Activated CD4-positive, alpha-beta T cell treated with anti-CD3 and anti-CD28 coated beads for 36 hours (primary cell): ENCODE measurements at regions not wholly inside any gene's neighbourhood (a gene's known extent, or its start where the extent isn't known, plus 50 kb on each side); places are given as distances from the start of the nearest gene placed in this dataset.
"Not testable (repeated sequence)": the region's sequence is repeated elsewhere in the genome, so short reads cannot be mapped to it uniquely, and the experiment has no call there.

Source experiments
- ATAC-seq: fragments of 200-7000 bp; cut with Tn5 transposase; one replicate; pipeline ENCODE4 v1.10.0; 2021; ENCODE audit warnings: mild to moderate bottlenecking, moderate library complexity
- CTCF ChIA-PET: fragments of 350-600 bp; sonication (Branson Sonifier 250); formaldehyde crosslinking; loops from one replicate; lab custom pipeline; 2021; ENCODE audit warnings: antibody characterized with exemption; lab: Charles Lee
- POLR2A ChIA-PET: fragments of 350-600 bp; sonication (Branson Sonifier 250); formaldehyde crosslinking; loops from one replicate; lab custom pipeline; 2021; ENCODE audit warnings: antibody characterized with exemption, inconsistent platforms; lab: Charles Lee
- DNase-seq: peaks from one replicate; pipeline ENCODE4 v3.0.0-alpha.2; 2020
- H3K27ac Mint-ChIP-seq: one replicate; pipeline ENCODE4 v1.8.0; 2021; ENCODE audit warnings: mixed read lengths
- H3K27me3 Mint-ChIP-seq: one replicate; pipeline ENCODE4 v1.8.0; 2021; ENCODE audit warnings: mixed read lengths
- H3K36me3 Mint-ChIP-seq: one replicate; pipeline ENCODE4 v1.8.0; 2021; ENCODE audit warnings: low read depth, mixed read lengths
- H3K4me1 Mint-ChIP-seq: one replicate; pipeline ENCODE4 v1.8.0; 2021; ENCODE audit warnings: mixed read lengths
- H3K4me3 Mint-ChIP-seq: one replicate; pipeline ENCODE4 v1.8.0; 2021; ENCODE audit warnings: mild to moderate bottlenecking, moderate library complexity, mixed read lengths
- H3K9me3 Mint-ChIP-seq: one replicate; pipeline ENCODE4 v1.8.0; 2021; ENCODE audit warnings: low read depth, mixed read lengths
- intact Hi-C, 2 experiments: fragments of 100-400 bp; cut with DNase I in 1 of 2; cut with micrococcal nuclease in 1 of 2; formaldehyde crosslinking; loops; one replicate each; pipeline versions ENCODE4 v1.14.2 to v1.15.1; 2022 to 2024; cut with DNase I, micrococcal nuclease

DNA sequence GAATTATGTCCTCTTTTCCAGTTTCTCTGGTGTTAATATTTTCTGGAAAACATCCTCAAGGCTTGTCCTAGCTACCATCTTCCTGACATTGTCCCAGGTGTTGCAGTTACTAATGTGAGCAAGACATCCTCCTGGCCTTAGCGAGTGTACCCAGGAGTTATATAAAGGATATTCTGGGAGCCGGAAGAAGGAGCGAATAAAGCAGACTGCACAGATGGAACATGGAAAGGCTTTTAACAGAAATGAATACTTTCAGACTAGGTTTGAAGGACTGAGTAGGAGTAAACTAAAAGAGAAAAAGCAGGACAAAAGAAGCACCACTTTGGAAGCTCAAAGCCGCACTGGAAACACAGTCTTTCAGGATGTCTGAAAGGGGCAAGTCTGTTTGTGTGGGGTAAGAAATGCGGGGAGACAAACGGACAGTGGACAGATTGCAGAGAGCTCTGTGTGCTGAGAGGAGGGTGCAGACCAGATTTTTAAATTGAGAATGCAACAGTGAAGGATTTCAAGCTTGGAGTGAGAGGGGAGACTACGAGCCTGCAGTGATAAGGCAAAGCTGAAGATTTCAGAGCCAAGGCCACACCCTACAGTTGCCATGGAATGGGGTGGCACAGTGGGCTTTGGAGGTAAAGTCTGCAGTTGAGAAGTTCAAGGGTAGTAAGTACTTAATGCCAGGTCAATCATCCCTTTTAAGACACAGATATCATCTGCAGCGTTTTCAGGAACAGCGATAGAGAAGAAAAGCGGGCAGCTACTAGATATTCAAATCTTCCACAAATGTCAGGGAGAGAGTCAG lies 94.1 kb upstream of the TAF11L2 start:
- CTCF ChIA-PET: interaction anchor here (0.6 kb wide), 1 partner anchor 677 kb away, joined by 3 read pairs; no protein-coding TSS in a partner anchor
- POLR2A ChIA-PET: no interaction called here
- no peak overlapping the region for H3K4me3 Mint-ChIP-seq

DNA sequence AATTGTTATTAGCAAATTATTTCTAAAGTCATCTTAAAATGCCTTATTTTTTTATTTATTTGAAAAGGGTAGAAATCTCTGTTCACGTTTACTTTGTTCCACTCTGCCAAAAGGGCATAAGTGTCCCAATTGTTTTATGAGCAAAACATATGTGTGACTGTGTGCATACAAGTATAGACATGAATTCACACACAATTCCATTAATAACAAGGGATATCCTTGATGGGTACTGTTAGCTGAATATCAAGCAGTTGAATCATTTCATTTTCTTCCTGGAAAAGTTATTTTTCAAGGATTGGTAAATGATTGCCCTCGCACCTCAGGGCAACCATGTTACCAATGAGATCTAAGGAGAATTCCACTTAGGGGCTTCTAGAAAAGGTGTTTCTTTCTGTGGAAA lies 92.1 kb upstream of the TAF11L2 start:
- Mint-ChIP-seq H3K4me1 (no peaks in the 10 kb centered on the region), H3K27ac (no peak overlapping the region), H3K4me3 (no peak overlapping the region), H3K9me3 (no peaks in the 10 kb centered on the region), H3K27me3 (no peaks in the 10 kb centered on the region), H3K36me3 (no peaks in the 10 kb centered on the region)
- CTCF ChIA-PET: no interaction called here
- POLR2A ChIA-PET: no interaction called here
- intact Hi-C loops: no loop called here
- DNase-seq (no peak), ATAC-seq (no peak)

More for the DNA sequence above, 94.1 kb upstream of the TAF11L2 start:
- Mint-ChIP-seq H3K27ac (no peak overlapping the region), H3K4me1 (no peaks in the 10 kb centered on the region), H3K36me3 (no peaks in the 10 kb centered on the region), H3K27me3 (no peaks in the 10 kb centered on the region), H3K9me3 (no peaks in the 10 kb centered on the region)
- intact Hi-C loops: no loop called here
- DNase-seq (no peak), ATAC-seq (no peak)

DNA sequence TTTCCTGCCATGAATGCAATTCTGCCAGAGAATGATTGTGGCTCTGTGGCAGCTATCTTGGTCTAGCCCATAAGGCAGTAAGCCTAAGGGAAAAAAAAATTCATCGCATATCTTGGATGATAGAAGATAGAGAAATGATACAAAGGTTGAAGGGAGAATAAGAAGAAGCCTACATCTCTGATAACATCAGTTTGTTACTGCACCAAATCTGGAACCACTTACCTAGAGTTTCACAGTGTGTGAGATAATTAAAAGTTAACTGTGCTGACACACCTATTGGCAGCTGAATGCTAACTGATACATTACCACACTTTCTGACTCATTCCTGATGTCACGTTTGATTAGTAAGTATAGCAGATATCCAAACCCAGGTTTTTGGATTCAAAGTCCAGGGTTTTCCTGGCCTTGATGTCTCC lies 91.6 kb upstream of the TAF11L2 start:
- Mint-ChIP-seq H3K4me1 (no peaks in the 10 kb centered on the region), H3K9me3 (peaks cover 1% of the 10 kb centered on the region), H3K27me3 (no peaks in the 10 kb centered on the region), H3K27ac (no peak overlapping the region), H3K36me3 (no peaks in the 10 kb centered on the region), H3K4me3 (no peak overlapping the region)
- ATAC-seq (no peak), DNase-seq (no peak)
- intact Hi-C loops: no loop called here
- CTCF ChIA-PET: no interaction called here
- POLR2A ChIA-PET: no interaction called here

DNA sequence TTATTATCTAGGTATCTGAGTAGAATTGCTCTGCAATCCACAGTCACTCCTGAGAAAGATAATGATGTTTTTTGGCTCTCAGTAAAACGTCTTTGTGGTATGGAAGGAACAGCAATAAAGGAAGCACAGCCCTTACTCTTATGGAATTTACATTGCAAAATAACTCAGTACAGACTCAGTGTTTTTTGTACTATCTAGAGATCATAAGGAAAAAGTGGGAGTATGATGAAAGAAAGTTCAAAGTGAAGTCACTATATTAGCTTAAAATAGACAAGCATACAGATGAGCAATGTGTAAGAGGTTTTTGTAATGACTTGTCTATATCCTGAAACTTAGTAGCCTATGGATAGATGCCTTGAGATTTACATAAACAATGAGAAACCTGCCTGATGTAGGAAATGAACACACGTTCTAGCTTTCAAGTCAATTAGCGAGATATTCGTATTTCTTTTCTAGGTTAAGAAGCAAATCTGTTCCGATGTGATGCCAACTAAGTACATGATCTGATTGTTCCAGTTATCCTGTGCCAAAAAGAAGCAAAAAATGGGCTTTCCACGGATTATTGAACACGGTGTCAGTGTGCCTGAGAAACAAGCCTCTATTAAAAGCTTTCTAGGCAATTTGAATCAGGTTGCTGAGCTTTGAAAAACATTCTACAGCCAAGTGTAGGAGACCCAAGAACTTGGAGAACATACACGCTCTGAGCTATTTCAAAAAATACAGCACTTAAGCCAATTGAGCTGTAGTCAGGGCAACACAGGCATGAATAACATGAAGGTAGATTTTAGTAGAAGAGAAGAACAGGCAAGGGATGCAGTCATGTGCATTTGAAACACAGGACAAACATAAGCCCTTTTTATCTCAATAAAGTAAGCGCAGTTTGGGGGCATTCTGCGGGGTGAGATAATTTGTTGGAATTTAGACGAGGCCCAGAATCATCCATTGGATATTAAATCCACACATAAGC lies 86.3 kb upstream of the TAF11L2 start:
- no peak for DNase-seq
- H3K4me1 Mint-ChIP-seq: no peaks in the 10 kb centered on the region
- ChIA-PET CTCF (no interaction called here), POLR2A (no interaction called here)
- H3K27ac Mint-ChIP-seq: no peak overlapping the region
- H3K36me3 Mint-ChIP-seq: no peaks in the 10 kb centered on the region
- H3K4me3 Mint-ChIP-seq: no peak overlapping the region
- intact Hi-C loops: no loop called here
- ATAC-seq: no peak
- H3K27me3 Mint-ChIP-seq: no peaks in the 10 kb centered on the region
- peaks cover 2% of the 10 kb centered on the region for H3K9me3 Mint-ChIP-seq

DNA sequence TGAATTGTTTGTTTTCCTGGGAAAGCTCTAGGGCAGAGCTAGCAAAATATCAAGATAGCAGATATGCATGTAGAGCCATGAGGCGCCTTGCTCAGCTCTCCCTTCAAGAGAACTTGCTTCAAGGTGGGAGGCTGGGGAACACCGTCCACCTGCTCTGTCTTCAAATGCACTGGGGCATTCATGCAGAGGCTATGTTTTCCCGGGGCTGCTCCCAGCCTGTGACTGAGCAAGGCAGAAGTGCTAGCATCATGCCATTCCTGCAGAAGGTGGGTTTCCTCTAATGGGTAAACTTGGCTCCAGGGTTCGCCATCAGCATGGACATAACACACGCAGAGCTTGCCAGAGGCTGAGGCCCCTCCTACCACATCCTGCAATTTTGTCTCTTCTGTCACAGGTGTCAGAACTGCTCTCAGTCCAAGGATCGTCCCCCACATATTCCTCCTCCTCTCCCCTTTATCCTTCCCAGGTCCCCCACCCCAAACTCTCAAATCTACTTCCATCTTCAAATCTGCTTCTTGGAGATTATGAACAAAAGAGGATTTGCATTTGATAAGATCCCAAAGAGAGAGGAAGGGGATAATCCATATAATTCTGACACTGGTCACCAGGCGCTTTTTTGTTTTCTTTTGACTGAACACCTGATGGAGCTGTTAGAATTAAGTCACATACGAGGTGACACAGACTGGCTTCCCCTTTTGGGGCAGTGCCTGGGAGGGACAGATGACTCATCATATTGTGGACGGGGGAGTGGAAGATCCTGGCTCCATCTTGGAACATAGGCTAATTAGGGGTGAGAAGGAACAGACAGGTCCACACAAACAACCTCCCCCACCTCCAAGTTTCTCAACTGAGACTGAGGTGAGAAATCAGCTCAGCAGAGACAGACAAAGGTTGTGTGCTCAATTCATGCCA lies 85.0 kb upstream of the TAF11L2 start:
- no peaks in the 10 kb centered on the region for H3K36me3 Mint-ChIP-seq
- POLR2A ChIA-PET: no interaction called here
- H3K27ac Mint-ChIP-seq: no peak overlapping the region
- DNase-seq: no peak
- CTCF ChIA-PET: no interaction called here
- H3K4me3 Mint-ChIP-seq: no peak overlapping the region
- no peak for ATAC-seq
- no peaks in the 10 kb centered on the region for H3K4me1 Mint-ChIP-seq
- intact Hi-C loops: no loop called here
- peaks cover 3% of the 10 kb centered on the region for H3K9me3 Mint-ChIP-seq
- H3K27me3 Mint-ChIP-seq: no peaks in the 10 kb centered on the region

DNA sequence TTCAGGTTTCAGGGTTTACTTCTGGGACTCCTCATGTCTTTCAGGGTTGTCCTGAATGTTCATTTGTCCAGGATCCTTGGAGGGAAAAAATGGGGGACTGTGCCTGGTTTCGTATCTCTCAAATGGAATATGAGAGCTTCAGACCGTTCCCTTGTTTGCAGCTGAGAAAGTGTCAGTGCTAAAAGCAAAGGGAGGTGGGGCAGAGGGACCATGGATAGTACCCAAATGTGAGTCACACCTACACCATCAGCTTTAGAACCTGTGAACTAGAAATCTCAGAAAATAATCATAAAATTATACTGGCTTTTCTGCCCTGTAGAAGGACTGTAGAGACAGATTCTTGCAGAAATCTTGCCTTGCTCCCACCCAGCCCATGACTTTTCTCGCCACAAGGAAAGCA lies 84.3 kb upstream of the TAF11L2 start:
- Mint-ChIP-seq H3K4me3 (no peak overlapping the region), H3K36me3 (no peaks in the 10 kb centered on the region), H3K9me3 (peaks cover 3% of the 10 kb centered on the region), H3K27ac (no peak overlapping the region), H3K4me1 (no peaks in the 10 kb centered on the region), H3K27me3 (no peaks in the 10 kb centered on the region)
- intact Hi-C loops: no loop called here
- no peak for ATAC-seq
- DNase-seq: no peak
- POLR2A ChIA-PET: no interaction called here
- CTCF ChIA-PET: no interaction called here

DNA sequence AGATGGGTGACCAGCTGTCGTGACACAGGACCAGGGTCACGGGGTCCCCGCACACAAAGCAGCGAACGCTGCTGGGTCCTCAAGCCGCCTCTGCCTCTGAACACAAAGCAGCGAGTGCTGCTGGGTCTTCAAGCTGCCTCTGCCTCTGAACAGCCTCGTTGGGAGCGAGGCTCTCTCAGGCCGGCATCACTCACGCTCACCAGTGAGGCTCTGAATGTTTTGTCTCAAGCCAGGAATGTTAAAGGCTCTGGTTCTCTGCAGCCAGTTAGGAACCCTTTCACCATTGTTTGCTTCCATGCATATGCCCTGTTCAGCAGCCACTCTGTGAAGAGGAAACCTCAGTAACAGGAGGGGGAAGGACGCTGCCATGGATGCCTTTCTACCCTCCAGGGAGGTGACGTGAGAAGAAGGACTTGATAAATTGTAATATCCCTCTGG lies 82.7 kb upstream of the TAF11L2 start:
- ChIA-PET CTCF (interaction anchor here (0.7 kb wide), 2 partner anchors 132 to 144 kb away, joined by 3 read pairs; no protein-coding TSS in a partner anchor), POLR2A (no interaction called here)
- intact Hi-C loops: no loop called here
- Mint-ChIP-seq H3K36me3 (no peaks in the 10 kb centered on the region), H3K4me1 (no peaks in the 10 kb centered on the region), H3K4me3 (no peak overlapping the region), H3K27ac (no peak overlapping the region), H3K9me3 (peaks cover 6% of the 10 kb centered on the region), H3K27me3 (no peaks in the 10 kb centered on the region)
- ATAC-seq: no peak
- no peak for DNase-seq

DNA sequence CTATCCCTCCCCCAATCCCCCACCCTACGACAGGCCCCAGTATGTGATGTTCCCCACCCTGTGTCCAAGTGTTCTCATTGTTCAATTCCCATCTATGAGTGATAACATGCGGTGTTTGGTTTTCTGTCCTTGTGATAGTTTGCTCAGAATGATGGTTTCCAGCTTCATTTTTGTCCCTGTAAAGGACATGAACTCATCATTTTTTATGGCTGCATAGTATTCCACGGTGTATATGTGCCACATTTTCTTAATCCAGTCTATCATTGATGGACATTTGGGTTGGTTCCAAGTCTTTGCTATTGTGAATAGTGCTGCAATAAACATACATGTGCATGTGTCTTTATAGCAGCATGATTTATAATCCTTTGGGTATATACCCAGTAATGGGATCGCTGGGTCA lies 81.7 kb upstream of the TAF11L2 start:
- intact Hi-C loops, POLR2A ChIA-PET, H3K4me1 Mint-ChIP-seq, H3K36me3 Mint-ChIP-seq, H3K4me3 Mint-ChIP-seq, H3K27me3 Mint-ChIP-seq, ATAC-seq, H3K27ac Mint-ChIP-seq, CTCF ChIA-PET, H3K9me3 Mint-ChIP-seq, DNase-seq: not testable (repeated sequence)

DNA sequence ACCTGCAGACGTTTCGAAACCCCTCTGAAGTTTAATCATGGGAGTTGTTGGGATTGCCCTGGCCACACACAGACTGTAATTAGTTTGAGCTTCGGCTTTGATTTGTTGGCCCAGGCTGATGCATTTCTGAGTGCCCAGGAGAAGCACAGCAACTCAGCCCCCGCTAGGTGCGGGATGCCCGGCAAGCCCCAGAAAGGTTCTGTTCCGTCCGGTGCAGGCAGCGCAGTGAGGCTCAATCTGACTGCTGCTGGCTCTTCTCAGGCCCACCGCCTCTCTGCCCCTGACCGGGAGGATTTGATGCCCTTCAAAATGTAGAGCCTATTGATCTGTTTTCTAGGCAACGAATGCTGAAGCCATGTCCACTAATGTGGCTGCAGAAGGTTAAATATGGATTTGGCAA lies 73.4 kb upstream of the TAF11L2 start:
- intact Hi-C loops: no loop called here
- no peak for DNase-seq
- H3K36me3 Mint-ChIP-seq: no peaks in the 10 kb centered on the region
- ATAC-seq: no peak
- peaks cover 7% of the 10 kb centered on the region for H3K9me3 Mint-ChIP-seq
- H3K27me3 Mint-ChIP-seq: no peaks in the 10 kb centered on the region
- ChIA-PET POLR2A (no interaction called here), CTCF (no interaction called here)
- H3K4me3 Mint-ChIP-seq: no peak overlapping the region
- no peaks in the 10 kb centered on the region for H3K4me1 Mint-ChIP-seq
- no peak overlapping the region for H3K27ac Mint-ChIP-seq

DNA sequence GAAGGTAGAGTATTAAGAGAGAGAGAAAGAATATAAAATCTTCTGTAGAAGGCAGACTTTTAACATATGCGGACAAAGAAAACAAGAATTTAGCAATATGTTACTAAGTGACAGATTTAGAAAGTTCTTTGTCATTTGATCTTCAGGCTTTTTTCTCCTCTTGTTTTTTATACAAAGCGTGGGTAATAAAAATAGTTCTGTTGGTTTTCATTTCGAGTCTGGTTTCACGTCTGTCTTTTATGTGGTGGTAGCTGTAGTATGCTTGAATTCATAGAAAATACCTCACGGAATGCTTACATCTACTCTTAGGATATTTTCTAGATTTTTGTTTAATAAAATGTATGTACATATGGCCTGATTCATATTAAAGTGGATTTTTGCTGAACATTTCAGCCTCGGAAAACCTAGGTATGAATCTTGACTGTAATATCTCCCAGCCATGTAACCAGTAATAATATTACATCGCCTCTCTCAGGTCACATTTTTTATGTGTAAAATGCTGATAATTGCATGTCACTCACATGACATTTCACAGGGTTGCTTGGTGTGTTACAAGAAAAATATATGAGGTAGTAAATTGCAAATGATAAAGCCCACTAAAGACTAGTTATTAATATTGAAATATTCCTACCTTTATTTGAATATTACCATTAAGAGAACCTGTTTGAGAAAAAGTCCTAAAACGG lies 72.5 kb upstream of the TAF11L2 start:
- H3K4me1 Mint-ChIP-seq: no peaks in the 10 kb centered on the region
- CTCF ChIA-PET: no interaction called here

More for the DNA sequence above, 72.5 kb upstream of the TAF11L2 start:
- H3K9me3 Mint-ChIP-seq: peaks cover 7% of the 10 kb centered on the region
- H3K36me3 Mint-ChIP-seq: no peaks in the 10 kb centered on the region
- POLR2A ChIA-PET: no interaction called here
- no peak overlapping the region for H3K4me3 Mint-ChIP-seq
- DNase-seq (no peak), ATAC-seq (no peak)
- intact Hi-C loops: no loop called here
- no peak overlapping the region for H3K27ac Mint-ChIP-seq
- H3K27me3 Mint-ChIP-seq: no peaks in the 10 kb centered on the region
